ENCODE measurements at regions not wholly inside any gene's neighbourhood (a gene's known extent, or its start where the extent isn't known, plus 50 kb on each side); places are given as distances from the start of the nearest gene placed in this dataset.

- Histone ChIP-seq H3K36me3 (replicated peaks in 1 of 2; ENCODE audit: control insufficient read depth in 1 of 2, insufficient read depth in 2 of 2, low read length in 2 of 2) (no peaks in the 10 kb centered on the region), H3K27me3 (ENCODE audit: control insufficient read depth in 1 of 2, insufficient read depth in 2 of 2, low read length in 2 of 2) (no peaks in the 10 kb centered on the region), H3K4me3 (replicated peaks in 1 of 3; ENCODE audit: insufficient read depth in 1 of 3, low read depth in 2 of 3, low read length in 3 of 3) (no peak overlapping the region), H2AFZ (ENCODE audit: low read length) (no peak overlapping the region), H3K9ac (ENCODE audit: insufficient read depth, low read depth, low read length) (no peak overlapping the region), H4K20me1 (ENCODE audit: insufficient read depth, low read length) (no peaks in the 10 kb centered on the region), H3K9me3 (ENCODE audit: low read length) (no peaks in the 10 kb centered on the region), H3K27ac (ENCODE audit: extremely low read length, insufficient read depth, low read length) (no peak overlapping the region), H3K79me2 (ENCODE audit: insufficient read depth, low read length) (no peaks in the 10 kb centered on the region), H3K4me2 (ENCODE audit: low read depth, low read length) (no peak overlapping the region), H3K4me1 (ENCODE audit: insufficient read depth, low read length) (no peaks in the 10 kb centered on the region)
- ATAC-seq, result no peak
- in situ Hi-C loops (cut with HindIII; ENCODE audit: extremely low pct_ligation_motif_present, low pct_unique_long_range_greater_than_20kb), result no loop called here
- intact Hi-C loops (cut with micrococcal nuclease; ENCODE audit: unreplicated experiment), result no loop called here
- TF ChIP-seq CREB1 (IDR thresholded peaks at IDR 0.05), result no peak
- TF ChIP-seq CREB1 (CRISPR knock-in tag; IDR thresholded peaks at IDR 0.05), result no peak
- no peak for TF ChIP-seq HNRNPUL1 (IDR thresholded peaks at IDR 0.05; ENCODE audit: low read depth, low read length)
- TF ChIP-seq HOMEZ (CRISPR knock-in tag; IDR thresholded peaks at IDR 0.05; ENCODE audit: low read depth), result no peak
- no peak for TF ChIP-seq PLSCR1 (CRISPR knock-in tag; IDR thresholded peaks at IDR 0.05; ENCODE audit: borderline replicate concordance)
- no peak for TF ChIP-seq PRMT3 (CRISPR knock-in tag; IDR thresholded peaks at IDR 0.05; ENCODE audit: borderline replicate concordance, low read depth)
- no peak for TF ChIP-seq MAFG (CRISPR knock-in tag; IDR thresholded peaks at IDR 0.05)
- no peak for TF ChIP-seq ZNF430 (CRISPR knock-in tag; IDR thresholded peaks at IDR 0.05)
- TF ChIP-seq SCMH1 (CRISPR knock-in tag; IDR thresholded peaks at IDR 0.05; ENCODE audit: borderline replicate concordance), result no peak
- TF ChIP-seq HMGXB4 (CRISPR knock-in tag; IDR thresholded peaks at IDR 0.05; ENCODE audit: borderline replicate concordance in 1 of 2, low read depth in 1 of 2), result no peak
- no peak for TF ChIP-seq ATF5 (CRISPR knock-in tag; IDR thresholded peaks at IDR 0.05; ENCODE audit: low read depth)
- no peak for TF ChIP-seq POLR2A (IDR thresholded peaks at IDR 0.05; ENCODE audit: insufficient read depth in 1 of 2, low read depth in 2 of 2, low read length in 2 of 2)
- no peak for TF ChIP-seq IRF1 (CRISPR knock-in tag; IDR thresholded peaks at IDR 0.05; ENCODE audit: low read depth)
- no peak for TF ChIP-seq HOXA5 (CRISPR knock-in tag; IDR thresholded peaks at IDR 0.05)
- no peak for TF ChIP-seq FOSL2 (CRISPR knock-in tag; IDR thresholded peaks at IDR 0.05)
- no peak for TF ChIP-seq ZBTB10 (CRISPR knock-in tag; IDR thresholded peaks at IDR 0.05; ENCODE audit: borderline replicate concordance)
- FAIRE-seq, result no peak
- 27% methylated on average over 6 of the region's 6 CpGs for WGBS (ENCODE audit: low lambda C conversion rate)
- ChIA-PET CTCF (ENCODE audit: low intra/inter-chr PET ratio, low total read pairs) (no interaction called here), POLR2A (no interaction called here)
- BruUV-seq (replicated peaks), result no TSS peak
- no peak for DNase-seq (ENCODE audit: low spot score)
These were observed 55.0 kb upstream of the MARCHF11 start for GRCh38 chr5:16234598-16234997.
